Fibroblast of pulmonary artery (primary cell): ENCODE measurements at regions not wholly inside any gene's neighbourhood (a gene's known extent, or its start where the extent isn't known, plus 50 kb on each side); places are given as distances from the start of the nearest gene placed in this dataset.
"Not testable (repeated sequence)": the region's sequence is repeated elsewhere in the genome, so short reads cannot be mapped to it uniquely, and the experiment has no call there.

Source experiments
- DNase-seq: peaks from one replicate; pipeline ENCODE4 v3.0.0-alpha.2; 2010; ENCODE audit warnings: low read depth
- H3K4me3 ChIP-seq: replicated peaks from 2 replicates; pipeline ENCODE4 v1.5.1; 2011; ENCODE audit warnings: low read depth, mild to moderate bottlenecking, control low read depth, low read length, moderate library complexity
- CTCF ChIP-seq: IDR thresholded peaks from 2 replicates; pipeline ENCODE4 v1.5.1; 2011; ENCODE audit warnings: mild to moderate bottlenecking, control low read depth, low read length, inconsistent platforms; ENCODE audit errors: missing control alignments

- TF ChIP-seq CTCF, result no peak
- no peak overlapping the region for H3K4me3 ChIP-seq
- DNase-seq, result peak; percentile 13
Observed at GRCh38 chr3:145902166-145902565, 258.8 kb downstream of the PLOD2 start.

- no peak for DNase-seq
- TF ChIP-seq CTCF, result no peak
- no peak overlapping the region for H3K4me3 ChIP-seq
Observed at GRCh38 chr3:145903472-145904013, 257.4 kb downstream of the PLOD2 start.

- H3K4me3 ChIP-seq, result no peak overlapping the region
- TF ChIP-seq CTCF, result no peak
- no peak for DNase-seq
Observed at GRCh38 chr3:145904138-145904537, 256.8 kb downstream of the PLOD2 start.

GRCh38 chr3:145906301-145906700 lies 254.7 kb downstream of the PLOD2 start:
- no peak for DNase-seq
- no peak for TF ChIP-seq CTCF
- H3K4me3 ChIP-seq, result no peak overlapping the region

- DNase-seq, result no peak
- no peak for TF ChIP-seq CTCF
- no peak overlapping the region for H3K4me3 ChIP-seq
Observed at GRCh38 chr3:145906755-145907154, 254.2 kb downstream of the PLOD2 start.

- H3K4me3 ChIP-seq, result no peak overlapping the region
- no peak for TF ChIP-seq CTCF
Observed at GRCh38 chr3:145911016-145911415, 250.0 kb downstream of the PLOD2 start.

GRCh38 chr3:145915787-145916186 lies 245.2 kb downstream of the PLOD2 start:
- no peak for TF ChIP-seq CTCF
- no peak overlapping the region for H3K4me3 ChIP-seq
- DNase-seq, result no peak

More at GRCh38 chr3:145911016-145911415, 250.0 kb downstream of the PLOD2 start:
- no peak for DNase-seq

- not testable (repeated sequence) for DNase-seq, H3K4me3 ChIP-seq
Observed at GRCh38 chr3:145927736-145928135, 233.2 kb downstream of the PLOD2 start.
